Esophagus squamous epithelium (tissue), 5 donors: ENCODE measurements at regions not wholly inside any gene's neighbourhood (a gene's known extent, or its start where the extent isn't known, plus 50 kb on each side); places are given as distances from the start of the nearest gene placed in this dataset.
"Not testable (repeated sequence)": the region's sequence is repeated elsewhere in the genome, so short reads cannot be mapped to it uniquely, and the experiment has no call there.

Experiments used
- DNase-seq: peaks from one replicate; lab custom pipeline; 2025; lab: John Stamatoyannopoulos, UW
- H3K27ac ChIP-seq, 4 donors: fragments of 200-600 bp; sonication (generic); one replicate each; pipeline ENCODE4 v1.5.1; 2016 to 2019; ENCODE audit warnings: mild to moderate bottlenecking in 1 of 4
- H3K27me3 ChIP-seq, 4 donors: fragments of 200-600 bp; sonication (generic); 1 replicate in 3 of 4; 2 replicates in 1 of 4; pipeline versions ENCODE4 v1.5.1 to v1.6.0; 2017 to 2021; ENCODE audit warnings: antibody characterized with exemption in 1 of 4
- H3K36me3 ChIP-seq, 3 donors: fragments of 200-600 bp; sonication (generic); one replicate each; pipeline ENCODE4 v1.5.1; 2016 to 2019
- H3K4me1 ChIP-seq, 3 donors: fragments of 200-600 bp; sonication (generic); one replicate each; pipeline ENCODE4 v1.5.1; 2017 to 2019
- H3K4me3 ChIP-seq, 4 donors: fragments of 200-600 bp; sonication (generic); 1 replicate in 3 of 4; 2 replicates in 1 of 4; pipeline ENCODE4 v1.5.1; 2016 to 2019; ENCODE audit warnings: mild to moderate bottlenecking in 2 of 4, moderate library complexity in 1 of 4
- H3K9me3 ChIP-seq, 3 donors: fragments of 200-600 bp; sonication (generic); one replicate each; pipeline ENCODE4 v1.5.1; 2016 to 2019
- POLR2A ChIP-seq, 4 donors: fragments of 450-650 bp; IDR thresholded peaks; one replicate each; pipeline ENCODE4 v1.6.1; 2017; ENCODE audit warnings: antibody characterized with exemption in 4 of 4, mild to moderate bottlenecking in 4 of 4, moderate library complexity in 3 of 4
- WGBS, 2 donors: methylation state at CpG; one replicate each; pipeline ENCODE4 v1.1.5; 2018; 5-methylcytosine and 5-hydroxymethylcytosine counted together
- intact Hi-C: fragments of 100-400 bp; cut with DNase I; formaldehyde crosslinking; loops from one replicate; pipeline ENCODE4 v1.15.0; 2022
- TF ChIP-seq, protein P1 (sequence below), 6 experiments: fragments of 450-650 bp in 4 of 6; fragments of 200-600 bp in 2 of 6; sonication (generic) in 2 of 6; IDR thresholded peaks; one replicate each; pipeline ENCODE4 v1.5.1; 2016 to 2019; ENCODE audit warnings: antibody characterized with exemption in 6 of 6, mild to moderate bottlenecking in 4 of 6, moderate library complexity in 4 of 6
- donor health status: DM: yes; HTN: yes; CAD: no.

DNA sequence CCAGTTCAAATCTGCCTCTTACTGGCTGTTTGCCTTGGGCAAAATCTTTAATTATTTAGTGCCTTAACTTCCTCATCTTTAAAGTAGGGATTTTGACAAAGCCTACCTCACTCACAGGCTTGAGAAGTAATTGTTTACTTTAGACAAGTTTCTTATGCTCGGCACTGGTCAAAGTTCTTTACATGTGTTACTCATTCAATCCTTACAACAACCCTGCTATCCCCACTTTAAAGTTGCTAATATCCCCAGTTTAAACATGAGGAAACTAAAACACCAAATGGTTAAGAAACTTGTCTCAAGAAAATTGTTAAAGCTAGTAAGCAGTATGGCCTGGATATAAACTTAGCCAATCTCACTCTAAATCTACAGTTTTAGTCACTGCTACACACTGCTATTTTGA lies 204.0 kb upstream of the AVPR1A start:
- Histone ChIP-seq H3K9me3 (no peaks in the 10 kb centered on the region), H3K4me3 (no peak overlapping the region), H3K27ac (no peak overlapping the region), H3K36me3 (no peaks in the 10 kb centered on the region), H3K4me1 (no peaks in the 10 kb centered on the region), H3K27me3 (no peaks in the 10 kb centered on the region)
- no peak for TF ChIP-seq POLR2A (IDR thresholded peaks at IDR 0.05)
- TF ChIP-seq, protein P1, sequence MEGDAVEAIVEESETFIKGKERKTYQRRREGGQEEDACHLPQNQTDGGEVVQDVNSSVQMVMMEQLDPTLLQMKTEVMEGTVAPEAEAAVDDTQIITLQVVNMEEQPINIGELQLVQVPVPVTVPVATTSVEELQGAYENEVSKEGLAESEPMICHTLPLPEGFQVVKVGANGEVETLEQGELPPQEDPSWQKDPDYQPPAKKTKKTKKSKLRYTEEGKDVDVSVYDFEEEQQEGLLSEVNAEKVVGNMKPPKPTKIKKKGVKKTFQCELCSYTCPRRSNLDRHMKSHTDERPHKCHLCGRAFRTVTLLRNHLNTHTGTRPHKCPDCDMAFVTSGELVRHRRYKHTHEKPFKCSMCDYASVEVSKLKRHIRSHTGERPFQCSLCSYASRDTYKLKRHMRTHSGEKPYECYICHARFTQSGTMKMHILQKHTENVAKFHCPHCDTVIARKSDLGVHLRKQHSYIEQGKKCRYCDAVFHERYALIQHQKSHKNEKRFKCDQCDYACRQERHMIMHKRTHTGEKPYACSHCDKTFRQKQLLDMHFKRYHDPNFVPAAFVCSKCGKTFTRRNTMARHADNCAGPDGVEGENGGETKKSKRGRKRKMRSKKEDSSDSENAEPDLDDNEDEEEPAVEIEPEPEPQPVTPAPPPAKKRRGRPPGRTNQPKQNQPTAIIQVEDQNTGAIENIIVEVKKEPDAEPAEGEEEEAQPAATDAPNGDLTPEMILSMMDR (IDR thresholded peaks at IDR 0.05), result no peak
- 40 to 47% methylated on average over 1 of the region's 1 CpG for WGBS, 2 donors
- intact Hi-C loops, result no loop called here
- no peak for DNase-seq

DNA sequence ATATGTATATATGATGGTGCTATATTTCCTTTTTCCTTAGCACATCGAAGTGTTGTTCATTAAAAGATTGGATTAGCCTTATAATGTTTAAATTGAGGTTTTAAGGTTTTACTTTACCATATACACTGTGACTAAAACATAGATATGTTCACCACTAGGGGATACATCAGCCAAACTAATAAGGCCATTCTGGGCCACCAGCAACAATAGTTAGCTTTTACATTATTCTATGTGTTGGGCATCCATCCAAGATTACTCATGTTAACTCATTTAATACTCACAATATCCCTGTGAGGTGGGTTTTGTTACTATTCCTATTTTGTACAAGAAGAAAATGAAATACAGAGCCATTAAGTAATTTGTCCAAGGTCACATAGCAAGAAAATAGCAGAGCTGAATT lies 202.6 kb upstream of the AVPR1A start:
- Histone ChIP-seq H3K27ac (no peak overlapping the region), H3K4me3 (no peak overlapping the region), H3K36me3 (no peaks in the 10 kb centered on the region), H3K4me1 (no peaks in the 10 kb centered on the region), H3K27me3 (no peaks in the 10 kb centered on the region), H3K9me3 (no peaks in the 10 kb centered on the region)
- DNase-seq, result no peak
- intact Hi-C loops, result no loop called here
- WGBS, 2 donors, result 67 to 71% methylated on average over 1 of the region's 1 CpG
- TF ChIP-seq, protein P1 (IDR thresholded peaks at IDR 0.05), result no peak
- no peak for TF ChIP-seq POLR2A (IDR thresholded peaks at IDR 0.05)

DNA sequence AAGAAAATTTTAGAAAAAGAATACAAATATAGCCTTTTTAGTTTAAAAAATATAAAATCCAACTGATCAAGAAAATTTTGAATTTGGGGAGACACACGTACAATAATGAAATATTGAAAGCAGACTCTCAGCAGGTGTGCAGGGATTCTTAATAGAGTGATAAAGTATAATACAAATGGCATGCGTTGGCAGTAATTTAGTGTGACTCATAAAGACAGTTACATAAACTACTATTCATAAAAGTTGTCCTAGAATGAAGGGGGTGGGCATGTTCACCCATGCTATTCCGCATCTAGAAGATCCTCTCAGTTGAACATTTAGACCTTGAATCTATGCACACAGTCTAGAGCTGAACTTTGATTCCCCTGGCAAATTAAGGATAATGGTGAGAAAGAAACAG lies 200.4 kb upstream of the AVPR1A start:
- intact Hi-C loops, result no loop called here
- H3K27ac ChIP-seq, result no peak overlapping the region
- no peak for DNase-seq
- no peaks in the 10 kb centered on the region for H3K36me3 ChIP-seq
- TF ChIP-seq, protein P1 (IDR thresholded peaks at IDR 0.05), result no peak
- TF ChIP-seq POLR2A (IDR thresholded peaks at IDR 0.05), result no peak
- WGBS, 2 donors, result 51 to 74% methylated on average over 3 of the region's 3 CpGs
- H3K4me1 ChIP-seq, result no peaks in the 10 kb centered on the region
- H3K9me3 ChIP-seq, result no peaks in the 10 kb centered on the region
- no peak overlapping the region for H3K4me3 ChIP-seq
- H3K27me3 ChIP-seq, result no peaks in the 10 kb centered on the region

DNA sequence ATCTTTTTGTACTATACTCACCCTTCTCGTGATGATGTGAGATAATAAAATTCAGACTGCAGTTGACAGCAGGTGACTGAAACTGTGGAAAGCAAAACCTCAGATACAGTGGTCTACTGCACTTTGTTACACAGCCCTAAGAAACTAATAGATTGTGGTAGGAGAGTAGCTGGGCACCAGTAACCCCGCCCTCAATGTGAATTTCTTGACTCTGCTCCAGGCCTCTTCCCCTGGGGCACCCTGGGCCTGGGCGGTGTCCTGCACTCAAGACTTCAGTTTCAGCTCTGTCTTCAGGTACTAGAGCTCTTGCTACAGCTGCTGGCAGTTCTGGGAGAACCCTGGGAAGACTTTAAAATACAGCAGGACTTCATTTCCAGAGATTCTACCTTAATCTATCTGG lies 197.6 kb upstream of the AVPR1A start:
- DNase-seq, result no peak
- Histone ChIP-seq H3K36me3 (no peaks in the 10 kb centered on the region), H3K27me3 (no peaks in the 10 kb centered on the region), H3K4me1 (no peaks in the 10 kb centered on the region), H3K4me3 (no peak overlapping the region), H3K27ac (no peak overlapping the region), H3K9me3 (no peaks in the 10 kb centered on the region)
- 46 to 63% methylated on average over 3 of the region's 3 CpGs for WGBS, 2 donors
- TF ChIP-seq, protein P1 (IDR thresholded peaks at IDR 0.05), result no peak
- TF ChIP-seq POLR2A (IDR thresholded peaks at IDR 0.05), result no peak
- intact Hi-C loops, result no loop called here

DNA sequence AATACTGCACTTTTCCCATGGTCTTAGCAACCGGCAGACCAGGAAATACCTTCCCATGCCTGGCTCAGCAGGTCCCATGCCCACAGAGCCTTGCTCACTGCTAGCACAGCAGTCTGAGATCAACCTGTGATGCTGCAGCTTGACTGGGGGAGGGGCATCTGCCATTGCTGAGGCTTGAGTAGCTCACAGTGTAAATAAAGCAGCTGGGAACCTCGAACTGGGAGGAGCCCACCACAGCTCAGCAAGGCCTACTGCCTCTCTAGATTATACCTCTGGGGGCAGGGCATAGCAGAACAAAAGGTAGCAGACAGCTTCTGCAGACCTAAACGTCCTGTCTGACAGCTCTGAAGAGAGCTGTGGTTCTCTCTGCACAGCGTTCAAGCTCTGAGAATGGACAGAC lies 186.2 kb upstream of the AVPR1A start:
- WGBS, 2 donors, result 23 to 37% methylated on average over 2 to 3 of the region's 4 CpGs
- DNase-seq, H3K4me1 ChIP-seq, H3K27ac ChIP-seq, H3K4me3 ChIP-seq, H3K36me3 ChIP-seq, H3K27me3 ChIP-seq, intact Hi-C loops, H3K9me3 ChIP-seq: not testable (repeated sequence)

DNA sequence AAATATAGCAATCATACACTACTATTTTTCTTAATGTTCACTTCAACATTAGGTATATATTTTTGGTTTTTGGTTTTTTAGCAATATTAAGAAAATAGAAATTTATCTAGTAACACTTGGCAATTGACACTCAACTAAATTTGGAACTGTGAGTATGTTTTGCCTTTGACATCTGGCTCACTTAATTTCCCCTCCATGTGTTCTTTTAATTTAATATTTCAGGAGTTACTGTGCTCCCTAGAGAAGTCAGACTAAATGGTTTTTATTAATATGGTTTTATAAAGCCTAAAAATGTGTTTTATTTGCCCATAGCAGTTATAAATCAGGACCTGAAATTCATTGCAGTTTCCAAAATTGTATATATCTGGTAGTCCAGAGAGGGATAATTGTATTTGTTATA lies 175.3 kb upstream of the AVPR1A start:
- no peaks in the 10 kb centered on the region for H3K36me3 ChIP-seq
- no peaks in the 10 kb centered on the region for H3K9me3 ChIP-seq
- intact Hi-C loops, result no loop called here
- no peak for TF ChIP-seq POLR2A (IDR thresholded peaks at IDR 0.05)
- TF ChIP-seq, protein P1 (IDR thresholded peaks at IDR 0.05), result no peak
- no peak overlapping the region for H3K4me3 ChIP-seq
- no peak for DNase-seq
- no peaks in the 10 kb centered on the region for H3K27me3 ChIP-seq
- H3K27ac ChIP-seq, result no peak overlapping the region
- H3K4me1 ChIP-seq, result no peaks in the 10 kb centered on the region
